NB4 (cell line): ENCODE measurements at regions not wholly inside any gene's neighbourhood (a gene's known extent, or its start where the extent isn't known, plus 50 kb on each side); places are given as distances from the start of the nearest gene placed in this dataset.

Source experiments
- MYC ChIP-seq: IDR thresholded peaks from 2 replicates; pipeline ENCODE4 v1.6.1; 2011; ENCODE audit warnings: low read depth, low read length
- TF ChIP-seq, protein P1 (sequence below): IDR thresholded peaks from 2 replicates; pipeline ENCODE4 v1.6.1; 2011; ENCODE audit warnings: low read depth, low read length
- TF ChIP-seq, protein P2 (sequence below): IDR thresholded peaks from one replicate; pipeline ENCODE4 v1.5.1; 2012; ENCODE audit warnings: low read depth, low read length

DNA sequence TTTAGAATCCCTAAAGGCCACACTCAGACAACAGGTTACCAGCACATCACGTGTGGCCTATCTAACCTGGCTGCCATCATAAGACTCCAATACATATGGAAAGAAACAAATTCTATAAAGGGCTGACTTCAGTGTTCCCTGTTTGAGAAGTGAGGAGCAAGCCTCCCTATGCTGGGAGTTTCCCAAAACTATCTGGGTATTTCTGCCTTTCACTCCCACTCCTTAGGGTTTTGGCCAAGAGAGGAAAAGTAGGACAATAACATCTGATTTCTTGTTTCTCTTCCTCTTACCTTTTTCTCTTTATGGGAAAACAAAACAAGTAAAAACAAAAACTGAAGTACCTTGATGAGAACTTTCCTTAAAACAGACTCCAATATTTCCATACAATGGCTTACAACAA is 121.5 kb upstream of the COL8A1 start:
- TF ChIP-seq, protein P1, sequence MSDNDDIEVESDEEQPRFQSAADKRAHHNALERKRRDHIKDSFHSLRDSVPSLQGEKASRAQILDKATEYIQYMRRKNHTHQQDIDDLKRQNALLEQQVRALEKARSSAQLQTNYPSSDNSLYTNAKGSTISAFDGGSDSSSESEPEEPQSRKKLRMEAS: no peak
- TF ChIP-seq, protein P2, sequence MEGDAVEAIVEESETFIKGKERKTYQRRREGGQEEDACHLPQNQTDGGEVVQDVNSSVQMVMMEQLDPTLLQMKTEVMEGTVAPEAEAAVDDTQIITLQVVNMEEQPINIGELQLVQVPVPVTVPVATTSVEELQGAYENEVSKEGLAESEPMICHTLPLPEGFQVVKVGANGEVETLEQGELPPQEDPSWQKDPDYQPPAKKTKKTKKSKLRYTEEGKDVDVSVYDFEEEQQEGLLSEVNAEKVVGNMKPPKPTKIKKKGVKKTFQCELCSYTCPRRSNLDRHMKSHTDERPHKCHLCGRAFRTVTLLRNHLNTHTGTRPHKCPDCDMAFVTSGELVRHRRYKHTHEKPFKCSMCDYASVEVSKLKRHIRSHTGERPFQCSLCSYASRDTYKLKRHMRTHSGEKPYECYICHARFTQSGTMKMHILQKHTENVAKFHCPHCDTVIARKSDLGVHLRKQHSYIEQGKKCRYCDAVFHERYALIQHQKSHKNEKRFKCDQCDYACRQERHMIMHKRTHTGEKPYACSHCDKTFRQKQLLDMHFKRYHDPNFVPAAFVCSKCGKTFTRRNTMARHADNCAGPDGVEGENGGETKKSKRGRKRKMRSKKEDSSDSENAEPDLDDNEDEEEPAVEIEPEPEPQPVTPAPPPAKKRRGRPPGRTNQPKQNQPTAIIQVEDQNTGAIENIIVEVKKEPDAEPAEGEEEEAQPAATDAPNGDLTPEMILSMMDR: no peak
- no peak for TF ChIP-seq MYC
